ENCODE measurements at regions not wholly inside any gene's neighbourhood (a gene's known extent, or its start where the extent isn't known, plus 50 kb on each side); places are given as distances from the start of the nearest gene placed in this dataset.

GRCh38 chr4:182133033-182133432 is 110.2 kb upstream of the TENM3 start:
- WGBS = 96% methylated on average over 2 of the region's 3 CpGs
- Histone ChIP-seq H3K4me1 (ENCODE audit: insufficient read depth, low read length) (peaks cover 21% of the 10 kb centered on the region), H3K4me3 (ENCODE audit: low read length) (no peak overlapping the region), H3K27ac (ENCODE audit: low read depth, low read length) (no peak overlapping the region), H3K9ac (ENCODE audit: low read depth, low read length) (no peak overlapping the region), H3K36me3 (ENCODE audit: insufficient read depth, low read length) (no peaks in the 10 kb centered on the region), H3K27me3 (ENCODE audit: insufficient read depth, low read length) (no peaks in the 10 kb centered on the region), H3K9me3 (ENCODE audit: insufficient read depth, low read depth, low read length) (no peaks in the 10 kb centered on the region)

- no peaks in the 10 kb centered on the region for H3K36me3 ChIP-seq (ENCODE audit: insufficient read depth, low read length)
- no peak overlapping the region for H3K4me3 ChIP-seq (ENCODE audit: low read length)
- no peak overlapping the region for H3K27ac ChIP-seq (ENCODE audit: low read depth, low read length)
- H3K9me3 ChIP-seq (ENCODE audit: insufficient read depth, low read depth, low read length) = no peaks in the 10 kb centered on the region
- no peak overlapping the region for H3K9ac ChIP-seq (ENCODE audit: low read depth, low read length)
- no peaks in the 10 kb centered on the region for H3K27me3 ChIP-seq (ENCODE audit: insufficient read depth, low read length)
- H3K4me1 ChIP-seq (ENCODE audit: insufficient read depth, low read length) = peaks cover 25% of the 10 kb centered on the region
Observed at GRCh38 chr4:182134261-182134660, 108.9 kb upstream of the TENM3 start.

DNA sequence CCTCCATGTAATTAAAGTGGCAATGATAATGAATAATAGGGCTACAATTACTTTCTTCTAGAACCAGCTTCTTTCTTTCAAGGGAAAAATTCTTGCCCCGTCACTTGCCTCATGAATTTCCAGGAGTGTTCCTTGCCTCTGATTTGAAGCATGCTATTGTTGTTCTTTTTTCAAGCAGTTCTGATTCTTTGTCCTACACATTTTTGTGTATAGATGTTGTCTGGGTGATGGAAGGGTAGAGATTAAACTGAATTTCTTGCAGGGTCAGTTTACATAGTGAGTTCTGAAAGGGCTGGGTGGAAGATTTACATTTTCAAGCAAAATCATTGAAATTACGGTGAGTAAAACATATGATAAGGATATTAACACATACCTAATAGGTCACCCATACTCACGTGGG is 107.0 kb upstream of the TENM3 start:
- WGBS = 83% methylated on average over 2 of the region's 3 CpGs
- Histone ChIP-seq H3K36me3 (ENCODE audit: insufficient read depth, low read length) (no peaks in the 10 kb centered on the region), H3K9me3 (ENCODE audit: insufficient read depth, low read depth, low read length) (no peaks in the 10 kb centered on the region), H3K4me3 (ENCODE audit: low read length) (no peak overlapping the region), H3K9ac (ENCODE audit: low read depth, low read length) (no peak overlapping the region), H3K27ac (ENCODE audit: low read depth, low read length) (no peak overlapping the region), H3K27me3 (ENCODE audit: insufficient read depth, low read length) (peaks cover 16% of the 10 kb centered on the region), H3K4me1 (ENCODE audit: insufficient read depth, low read length) (peaks cover 35% of the 10 kb centered on the region)

DNA sequence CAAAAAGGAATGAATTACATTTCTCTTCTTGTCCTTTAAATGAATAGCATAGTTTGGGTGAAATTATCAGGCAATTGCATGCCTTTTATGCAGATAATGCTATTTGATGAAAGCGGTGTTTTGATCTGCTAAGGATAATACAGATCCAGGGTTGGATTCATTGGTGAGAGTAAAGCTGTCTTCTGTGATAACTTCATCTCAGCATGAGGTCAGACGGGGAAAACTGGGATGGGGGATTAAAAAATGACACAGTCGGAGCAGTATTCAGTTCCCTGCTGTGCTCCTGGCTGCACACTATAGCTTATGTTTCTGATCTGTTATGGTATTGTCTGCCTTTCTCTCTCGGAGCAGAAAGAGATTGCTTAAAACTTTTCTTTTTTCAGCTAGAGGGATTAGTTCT is 105.9 kb upstream of the TENM3 start:
- no peak overlapping the region for H3K27ac ChIP-seq (ENCODE audit: low read depth, low read length)
- H3K9ac ChIP-seq (ENCODE audit: low read depth, low read length) = 0 out of 2 replicates have a peak overlapping the region, but pooled peaks have one; percentile 25
- peaks cover 46% of the 10 kb centered on the region for H3K4me1 ChIP-seq (ENCODE audit: insufficient read depth, low read length)
- H3K4me3 ChIP-seq (ENCODE audit: low read length) = no peak overlapping the region
- no peaks in the 10 kb centered on the region for H3K9me3 ChIP-seq (ENCODE audit: insufficient read depth, low read depth, low read length)
- 61% methylated on average over 4 of the region's 4 CpGs for whole genome bisulfite sequencing
- H3K36me3 ChIP-seq (ENCODE audit: insufficient read depth, low read length) = no peaks in the 10 kb centered on the region
- peaks cover 27% of the 10 kb centered on the region for H3K27me3 ChIP-seq (ENCODE audit: insufficient read depth, low read length)

GRCh38 chr4:182139491-182139890 is 103.7 kb upstream of the TENM3 start:
- no peak overlapping the region for H3K27ac ChIP-seq (ENCODE audit: low read depth, low read length)
- H3K27me3 ChIP-seq (ENCODE audit: insufficient read depth, low read length) = peaks cover 30% of the 10 kb centered on the region
- WGBS = 81% methylated on average over 11 of the region's 13 CpGs
- no peak overlapping the region for H3K9ac ChIP-seq (ENCODE audit: low read depth, low read length)
- H3K9me3 ChIP-seq (ENCODE audit: insufficient read depth, low read depth, low read length) = no peaks in the 10 kb centered on the region
- H3K36me3 ChIP-seq (ENCODE audit: insufficient read depth, low read length) = no peaks in the 10 kb centered on the region
- peaks cover 46% of the 10 kb centered on the region for H3K4me1 ChIP-seq (ENCODE audit: insufficient read depth, low read length)
- H3K4me3 ChIP-seq (ENCODE audit: low read length) = no peak overlapping the region

- H3K9me3 ChIP-seq (ENCODE audit: insufficient read depth, low read depth, low read length) = no peaks in the 10 kb centered on the region
- peaks cover 46% of the 10 kb centered on the region for H3K4me1 ChIP-seq (ENCODE audit: insufficient read depth, low read length)
- H3K27ac ChIP-seq (ENCODE audit: low read depth, low read length) = no peak overlapping the region
- WGBS = 88% methylated on average over 16 of the region's 16 CpGs
- H3K36me3 ChIP-seq (ENCODE audit: insufficient read depth, low read length) = no peaks in the 10 kb centered on the region
- H3K27me3 ChIP-seq (ENCODE audit: insufficient read depth, low read length) = peaks cover 30% of the 10 kb centered on the region
- no peak overlapping the region for H3K9ac ChIP-seq (ENCODE audit: low read depth, low read length)
- H3K4me3 ChIP-seq (ENCODE audit: low read length) = no peak overlapping the region
Observed at GRCh38 chr4:182140547-182140946, 102.7 kb upstream of the TENM3 start.

DNA sequence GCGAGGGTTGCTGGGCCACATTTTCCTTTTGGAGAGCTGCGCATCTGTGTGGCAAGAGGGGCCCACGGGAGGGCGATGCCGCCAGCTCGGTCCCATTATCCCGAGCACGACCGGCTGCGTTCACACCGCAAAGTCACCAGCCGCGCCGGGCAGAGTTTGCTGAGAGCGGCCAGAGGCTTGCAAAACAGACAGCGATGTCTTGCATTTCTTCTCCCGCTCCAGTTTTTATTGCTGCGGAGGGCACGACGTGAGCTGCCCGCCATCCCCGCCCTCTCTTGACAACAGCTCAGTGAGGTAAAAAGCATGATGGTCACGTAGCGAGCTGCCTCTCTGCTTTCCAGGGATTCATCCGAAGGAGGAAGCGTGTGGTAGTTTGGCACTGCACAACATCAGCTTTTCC is 102.1 kb upstream of the TENM3 start:
- no peak overlapping the region for H3K9ac ChIP-seq (ENCODE audit: low read depth, low read length)
- H3K4me1 ChIP-seq (ENCODE audit: insufficient read depth, low read length) = peaks cover 49% of the 10 kb centered on the region
- H3K9me3 ChIP-seq (ENCODE audit: insufficient read depth, low read depth, low read length) = no peaks in the 10 kb centered on the region
- H3K27ac ChIP-seq (ENCODE audit: low read depth, low read length) = no peak overlapping the region
- no peaks in the 10 kb centered on the region for H3K36me3 ChIP-seq (ENCODE audit: insufficient read depth, low read length)
- H3K4me3 ChIP-seq (ENCODE audit: low read length) = peak overlapping the region; percentile 42
- 69% methylated on average over 26 of the region's 26 CpGs for WGBS
- peaks cover 30% of the 10 kb centered on the region for H3K27me3 ChIP-seq (ENCODE audit: insufficient read depth, low read length)

DNA sequence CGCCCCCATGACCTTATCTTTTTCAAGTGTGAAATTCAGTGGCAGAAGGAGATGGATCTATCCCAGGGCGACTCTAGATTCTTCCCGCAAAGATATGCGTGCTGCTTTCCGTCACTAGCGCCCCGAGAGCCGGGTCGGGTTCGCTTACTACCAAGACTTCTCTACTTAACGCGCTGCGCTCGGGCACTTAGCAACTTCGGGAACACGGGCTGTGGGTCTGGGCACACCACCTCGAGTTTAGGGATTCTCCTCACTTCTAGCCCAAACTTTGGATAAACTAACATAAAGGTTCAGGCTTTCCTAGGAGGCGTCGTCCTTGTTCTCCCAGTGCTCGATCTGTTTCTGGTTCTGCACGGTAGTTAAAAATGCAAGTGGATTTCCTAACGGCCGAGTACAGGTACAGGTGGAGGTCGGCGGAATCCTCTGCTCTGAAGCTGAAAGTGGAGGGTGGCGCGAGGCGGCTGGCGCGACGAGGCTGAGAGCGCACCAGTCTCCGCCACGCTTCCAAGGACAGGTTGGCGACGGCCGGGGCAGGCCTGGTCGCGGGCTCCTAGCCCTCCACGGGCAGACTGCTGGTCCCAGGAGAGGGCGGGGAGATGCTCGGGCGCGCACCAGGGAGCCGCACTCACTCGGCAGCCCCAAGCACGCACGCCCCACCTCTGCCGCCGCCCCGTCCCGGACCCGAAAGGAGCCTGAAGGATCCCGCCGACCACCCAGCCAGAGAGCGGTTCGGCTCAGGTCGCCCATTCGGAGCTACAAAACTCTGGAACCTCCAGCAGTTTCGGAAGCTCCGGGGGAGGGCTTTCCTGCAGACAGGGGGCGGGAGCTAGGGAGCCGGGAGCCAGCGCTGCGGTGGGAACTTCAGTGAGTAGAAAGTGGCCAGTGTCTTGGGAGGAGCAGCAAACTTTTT is 100.8 kb upstream of the TENM3 start:
- Histone ChIP-seq H3K27ac (ENCODE audit: low read depth, low read length) (peak overlapping the region; percentile 79; the same call in 1 of the 2 replicates), H3K27me3 (ENCODE audit: insufficient read depth, low read length) (peaks cover 30% of the 10 kb centered on the region), H3K4me3 (ENCODE audit: low read length) (peak overlapping the region; percentile 89), H3K36me3 (ENCODE audit: insufficient read depth, low read length) (no peaks in the 10 kb centered on the region), H3K4me1 (ENCODE audit: insufficient read depth, low read length) (peaks cover 49% of the 10 kb centered on the region), H3K9me3 (ENCODE audit: insufficient read depth, low read depth, low read length) (no peaks in the 10 kb centered on the region), H3K9ac (ENCODE audit: low read depth, low read length) (peak overlapping the region; percentile 61)
- 5% methylated on average over 65 of the region's 65 CpGs for WGBS

- Histone ChIP-seq H3K4me3 (ENCODE audit: low read length) (peak overlapping the region; percentile 89), H3K27ac (ENCODE audit: low read depth, low read length) (peak overlapping the region; percentile 79), H3K9me3 (ENCODE audit: insufficient read depth, low read depth, low read length) (no peaks in the 10 kb centered on the region), H3K4me1 (ENCODE audit: insufficient read depth, low read length) (peaks cover 50% of the 10 kb centered on the region), H3K9ac (ENCODE audit: low read depth, low read length) (peak overlapping the region; percentile 73), H3K36me3 (ENCODE audit: insufficient read depth, low read length) (no peaks in the 10 kb centered on the region), H3K27me3 (ENCODE audit: insufficient read depth, low read length) (peaks cover 30% of the 10 kb centered on the region)
- WGBS = under 1% methylated on average over 36 of the region's 36 CpGs
Observed at GRCh38 chr4:182143086-182143821, 99.9 kb upstream of the TENM3 start.

DNA sequence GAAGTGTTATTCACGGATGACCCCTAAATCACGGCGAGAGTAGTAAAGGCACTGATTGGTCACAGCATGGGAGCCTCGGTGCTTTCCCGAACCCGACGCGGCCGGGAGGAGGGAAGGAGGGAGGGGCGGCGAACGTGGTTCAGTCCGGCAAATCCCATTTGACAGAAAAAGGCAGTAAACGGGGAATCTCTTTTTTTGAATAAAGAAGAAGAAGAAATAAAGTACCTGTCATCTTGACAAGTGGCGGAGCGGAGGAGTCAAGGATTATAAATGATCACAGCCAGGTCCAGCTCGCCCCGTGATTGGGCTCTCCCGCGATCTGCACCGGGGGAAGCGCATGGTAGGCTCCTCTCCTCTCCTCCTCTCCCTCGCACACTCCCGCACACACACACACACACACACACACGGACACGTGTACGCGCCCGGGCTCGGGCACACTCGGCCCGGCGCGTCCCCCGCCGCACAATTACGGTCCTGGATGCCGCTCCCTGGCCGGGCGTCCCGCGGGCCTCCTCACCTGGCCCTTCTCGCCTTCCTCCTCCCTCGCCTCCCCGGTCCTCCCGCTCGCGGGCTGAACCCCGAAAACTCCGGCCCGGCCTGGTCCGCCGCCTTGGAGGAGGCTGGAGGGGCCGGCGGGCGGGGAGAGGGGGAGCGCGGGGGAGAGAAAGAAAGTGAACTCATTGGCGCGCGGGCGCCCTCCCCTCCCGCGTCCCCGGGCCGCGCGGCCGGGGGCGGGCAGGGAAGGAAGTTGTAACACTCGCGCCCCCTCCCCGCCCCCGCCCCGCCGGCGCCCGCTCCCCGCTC is 99.2 kb upstream of the TENM3 start:
- Histone ChIP-seq H3K9me3 (ENCODE audit: insufficient read depth, low read depth, low read length) (no peaks in the 10 kb centered on the region), H3K9ac (ENCODE audit: low read depth, low read length) (peak overlapping the region; percentile 73), H3K27me3 (ENCODE audit: insufficient read depth, low read length) (peaks cover 30% of the 10 kb centered on the region), H3K4me1 (ENCODE audit: insufficient read depth, low read length) (peaks cover 56% of the 10 kb centered on the region), H3K4me3 (ENCODE audit: low read length) (peak overlapping the region; percentile 89), H3K36me3 (ENCODE audit: insufficient read depth, low read length) (no peaks in the 10 kb centered on the region), H3K27ac (ENCODE audit: low read depth, low read length) (peak overlapping the region; percentile 95)
- WGBS = under 1% methylated on average over 78 of the region's 79 CpGs

Measured in HUES64 (cell line).